GM20000 (cell line): ENCODE measurements at regions not wholly inside any gene's neighbourhood (a gene's known extent, or its start where the extent isn't known, plus 50 kb on each side); places are given as distances from the start of the nearest gene placed in this dataset.
"Not testable (repeated sequence)": the region's sequence is repeated elsewhere in the genome, so short reads cannot be mapped to it uniquely, and the experiment has no call there.

ENCODE experiments used
- DNase-seq: peaks from one replicate; pipeline ENCODE4 v3.0.0; 2012; ENCODE audit warnings: low spot score
- CTCF ChIP-seq: IDR thresholded peaks from 2 replicates; pipeline ENCODE4 v1.5.1; 2012; ENCODE audit warnings: mild to moderate bottlenecking, control low read depth; ENCODE audit errors: extremely low read depth, missing control alignments

- TF ChIP-seq CTCF = no peak
- DNase-seq = no peak
Observed at GRCh38 chr18:66931010-66931409, 327.1 kb upstream of the CDH19 start.

GRCh38 chr18:66916834-66917233 is 312.9 kb upstream of the CDH19 start:
- DNase-seq = no peak
- no peak for TF ChIP-seq CTCF

- no peak for DNase-seq
- TF ChIP-seq CTCF = no peak
Observed at GRCh38 chr18:66900837-66901236, 296.9 kb upstream of the CDH19 start.

- no peak for TF ChIP-seq CTCF
- DNase-seq = no peak
Observed at GRCh38 chr18:66895631-66896030, 291.7 kb upstream of the CDH19 start.

- TF ChIP-seq CTCF = no peak
- DNase-seq = no peak
Observed at GRCh38 chr18:66894851-66895250, 291.0 kb upstream of the CDH19 start.

- DNase-seq = not testable (repeated sequence)
Observed at GRCh38 chr18:66892388-66892787, 288.5 kb upstream of the CDH19 start.

- DNase-seq = no peak
Observed at GRCh38 chr18:66874812-66875474, 271.1 kb upstream of the CDH19 start.

More at GRCh38 chr18:66874812-66875474, 271.1 kb upstream of the CDH19 start:
- TF ChIP-seq CTCF = no peak
